ENCODE measurements at regions not wholly inside any gene's neighbourhood (a gene's known extent, or its start where the extent isn't known, plus 50 kb on each side); places are given as distances from the start of the nearest gene placed in this dataset.

DNA sequence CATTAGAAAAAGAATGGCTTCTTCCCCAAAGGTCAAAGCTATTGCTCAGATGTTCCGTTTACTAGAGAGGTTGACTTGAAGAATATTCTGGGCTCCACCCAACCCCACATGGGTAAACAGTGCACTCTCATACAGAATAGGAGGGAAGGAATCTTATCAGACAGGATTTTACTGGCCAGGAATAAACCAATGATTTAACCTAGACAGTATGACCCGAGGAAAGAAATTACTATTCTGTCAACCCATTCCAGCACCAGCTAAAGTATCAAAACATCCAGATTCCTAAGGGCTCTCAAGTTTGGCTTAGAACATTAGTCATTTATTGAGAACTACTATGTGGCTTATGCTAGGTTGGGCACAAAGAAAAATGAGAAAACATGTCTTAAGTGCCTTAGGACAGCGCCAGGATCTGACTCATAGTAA, 493.6 kb upstream of the KLF4 start:
- no peak for TF ChIP-seq POLR2A (IDR thresholded peaks at IDR 0.05)
- TF ChIP-seq, protein P1, sequence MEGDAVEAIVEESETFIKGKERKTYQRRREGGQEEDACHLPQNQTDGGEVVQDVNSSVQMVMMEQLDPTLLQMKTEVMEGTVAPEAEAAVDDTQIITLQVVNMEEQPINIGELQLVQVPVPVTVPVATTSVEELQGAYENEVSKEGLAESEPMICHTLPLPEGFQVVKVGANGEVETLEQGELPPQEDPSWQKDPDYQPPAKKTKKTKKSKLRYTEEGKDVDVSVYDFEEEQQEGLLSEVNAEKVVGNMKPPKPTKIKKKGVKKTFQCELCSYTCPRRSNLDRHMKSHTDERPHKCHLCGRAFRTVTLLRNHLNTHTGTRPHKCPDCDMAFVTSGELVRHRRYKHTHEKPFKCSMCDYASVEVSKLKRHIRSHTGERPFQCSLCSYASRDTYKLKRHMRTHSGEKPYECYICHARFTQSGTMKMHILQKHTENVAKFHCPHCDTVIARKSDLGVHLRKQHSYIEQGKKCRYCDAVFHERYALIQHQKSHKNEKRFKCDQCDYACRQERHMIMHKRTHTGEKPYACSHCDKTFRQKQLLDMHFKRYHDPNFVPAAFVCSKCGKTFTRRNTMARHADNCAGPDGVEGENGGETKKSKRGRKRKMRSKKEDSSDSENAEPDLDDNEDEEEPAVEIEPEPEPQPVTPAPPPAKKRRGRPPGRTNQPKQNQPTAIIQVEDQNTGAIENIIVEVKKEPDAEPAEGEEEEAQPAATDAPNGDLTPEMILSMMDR (IDR thresholded peaks at IDR 0.05): no peak

Data from adrenal gland (tissue), 5 donors.